GM12878 (cell line): ENCODE measurements at regions not wholly inside any gene's neighbourhood (a gene's known extent, or its start where the extent isn't known, plus 50 kb on each side); places are given as distances from the start of the nearest gene placed in this dataset.

Experiments
- ATAC-seq: fragments of 200-7000 bp; cut with Tn5 transposase; 3 replicates; pipeline ENCODE4 v1.9.1; 2020; ENCODE audit warnings: mild to moderate bottlenecking, moderate library complexity
- BruUV-seq: library from RNA; stranded (reverse); fragments of 400-500 nt; replicated peaks from 2 replicates; lab custom pipeline; 2021; lab: Mats Ljungman, UMichigan
- CTCF ChIA-PET: fragments of 300-600 bp; sonication (Branson Sonifier 250); formaldehyde crosslinking; extraction: SDS; loops from one replicate; lab custom pipeline; 2021; ENCODE audit warnings: inconsistent platforms; lab: Yijun Ruan, JAX
- POLR2A ChIA-PET: fragments of 350-600 bp; formaldehyde crosslinking; extraction: SDS; loops from one replicate; lab custom pipeline; 2021; ENCODE audit warnings: inconsistent platforms; lab: Charles Lee
- RAD21 ChIA-PET: fragments of 300-600 bp; sonication (Branson Sonifier 250); formaldehyde crosslinking; loops from one replicate; lab custom pipeline; 2023; ENCODE audit warnings: antibody characterized with exemption; ENCODE audit not compliant: unreplicated experiment; lab: Charles Lee
- SMC1A ChIA-PET: fragments of 300-600 bp; sonication (Branson Sonifier 250); formaldehyde crosslinking; loops from one replicate; lab custom pipeline; 2023; ENCODE audit not compliant: unreplicated experiment, uncharacterized antibody; lab: Charles Lee
- DNase-seq: peaks from one replicate; pipeline ENCODE4 v3.0.0-alpha.2; 2011; ENCODE audit warnings: low read depth, low spot score
- FAIRE-seq: peaks from 3 replicates; lab custom pipeline; 2011; peaks lifted over from hg19 to GRCh38; lab: Jason Lieb, UNC
- H2AFZ ChIP-seq: 2 replicates; pipeline ENCODE4 v1.6.0; 2011; ENCODE audit warnings: low read depth, low read length, control low read depth; ENCODE audit not compliant: control insufficient read depth
- H3K27ac ChIP-seq: 2 replicates; pipeline ENCODE4 v1.5.1; 2011; ENCODE audit warnings: control low read depth; ENCODE audit not compliant: control insufficient read depth, insufficient read depth
- H3K27me3 ChIP-seq, 2 experiments: replicated peaks in 1 of 2; 2 replicates each; pipeline versions ENCODE4 v1.6.0 to v1.6.1; 2011; ENCODE audit warnings: low read length in 1 of 2; ENCODE audit not compliant: control insufficient read depth in 2 of 2, insufficient read depth in 2 of 2
- H3K36me3 ChIP-seq, 2 experiments: 2 replicates each; pipeline ENCODE4 v1.5.1; 2011; ENCODE audit warnings: low read length in 1 of 2; ENCODE audit not compliant: control insufficient read depth in 2 of 2, insufficient read depth in 2 of 2
- H3K4me1 ChIP-seq: 2 replicates; pipeline ENCODE4 v1.6.1; 2011; ENCODE audit warnings: mild to moderate bottlenecking, low read length, moderate library complexity, mixed read lengths; ENCODE audit not compliant: control insufficient read depth, insufficient read depth
- H3K4me2 ChIP-seq: 2 replicates; pipeline ENCODE4 v1.6.0; 2011; ENCODE audit warnings: control low read depth; ENCODE audit not compliant: control insufficient read depth, insufficient read depth
- H3K4me3 ChIP-seq: fragments of 200-600 bp; sonication (generic); 2 replicates; pipeline ENCODE4 v1.5.1; 2016
- H3K79me2 ChIP-seq: 2 replicates; pipeline ENCODE4 v1.6.0; 2011; ENCODE audit warnings: low read length; ENCODE audit not compliant: control insufficient read depth, insufficient read depth
- H3K9ac ChIP-seq: 2 replicates; pipeline ENCODE4 v1.8.0; 2011; ENCODE audit warnings: low read length, control low read depth, mixed read lengths; ENCODE audit not compliant: control insufficient read depth, insufficient read depth
- H3K9me3 ChIP-seq: replicated peaks from 3 replicates; pipeline ENCODE4 v1.5.1; 2011; ENCODE audit warnings: mild to moderate bottlenecking, low read length; ENCODE audit not compliant: control insufficient read depth, insufficient read depth
- H4K20me1 ChIP-seq: 2 replicates; pipeline ENCODE4 v1.6.0; 2011; ENCODE audit not compliant: control insufficient read depth, insufficient read depth
- CBX5 ChIP-seq: sonication (generic); IDR thresholded peaks from 2 replicates; pipeline ENCODE4 v1.6.1; 2016; ENCODE audit warnings: low read depth, moderate library complexity, mild to moderate bottlenecking, inconsistent platforms
- POU2F2 ChIP-seq: IDR thresholded peaks from 3 replicates; pipeline ENCODE4 v1.6.1; 2011; ENCODE audit warnings: low read depth, mild to moderate bottlenecking, low read length, borderline replicate concordance
- SRF ChIP-seq, 2 experiments: IDR thresholded peaks; 2 replicates each; pipeline ENCODE4 v1.6.1; 2011; ENCODE audit warnings: low read depth in 2 of 2, low read length in 2 of 2, mild to moderate bottlenecking in 1 of 2, moderate library complexity in 1 of 2
- WRNIP1 ChIP-seq: IDR thresholded peaks from 2 replicates; pipeline ENCODE4 v1.6.1; 2011; ENCODE audit warnings: low read depth, low read length, improper control_type of control experiment, borderline replicate concordance
- YY1 ChIP-seq: IDR thresholded peaks from 2 replicates; pipeline ENCODE4 v1.6.1; 2011; ENCODE audit warnings: low read depth, mild to moderate bottlenecking, low read length
- WGBS: methylation state at CpG from one replicate; pipeline ENCODE4 v1.1.6; 2016; ENCODE audit warnings: low lambda C conversion rate; ENCODE audit not compliant: insufficient replicate concordance, insufficient coverage; ENCODE audit errors: missing lambda C conversion rate; 5-methylcytosine and 5-hydroxymethylcytosine counted together
- in situ Hi-C: fragments of 300-500 bp; cut with MboI; formaldehyde crosslinking; loops from 9 replicates; pipeline ENCODE4 v1.14.3; 2018; ENCODE audit warnings: mixed read lengths
- intact Hi-C: fragments of 100-400 bp; cut with micrococcal nuclease; formaldehyde crosslinking; loops from one replicate; pipeline ENCODE4 v1.14.2; 2022; ENCODE audit not compliant: unreplicated experiment
- TF ChIP-seq, protein P1 (sequence below): fragments of 450-650 bp; IDR thresholded peaks from 2 replicates; pipeline ENCODE4 v1.6.1; 2017; ENCODE audit warnings: mild to moderate bottlenecking, low read depth, inconsistent platforms; ENCODE audit not compliant: poor library complexity, severe bottlenecking
- TF ChIP-seq, protein P2 (sequence below), 3 experiments: IDR thresholded peaks in 2 of 3; conservative IDR thresholded peaks in 1 of 3; 2 replicates each; pipeline ENCODE4 v1.5.1; 2011; ENCODE audit warnings: low read depth in 3 of 3, low read length in 3 of 3, mild to moderate bottlenecking in 3 of 3, control low read depth in 2 of 3, moderate library complexity in 2 of 3, inconsistent platforms in 1 of 3, mixed read lengths in 1 of 3; ENCODE audit not compliant: control insufficient read depth in 2 of 3, insufficient read depth in 1 of 3; ENCODE audit errors: extremely low read depth in 1 of 3

DNA sequence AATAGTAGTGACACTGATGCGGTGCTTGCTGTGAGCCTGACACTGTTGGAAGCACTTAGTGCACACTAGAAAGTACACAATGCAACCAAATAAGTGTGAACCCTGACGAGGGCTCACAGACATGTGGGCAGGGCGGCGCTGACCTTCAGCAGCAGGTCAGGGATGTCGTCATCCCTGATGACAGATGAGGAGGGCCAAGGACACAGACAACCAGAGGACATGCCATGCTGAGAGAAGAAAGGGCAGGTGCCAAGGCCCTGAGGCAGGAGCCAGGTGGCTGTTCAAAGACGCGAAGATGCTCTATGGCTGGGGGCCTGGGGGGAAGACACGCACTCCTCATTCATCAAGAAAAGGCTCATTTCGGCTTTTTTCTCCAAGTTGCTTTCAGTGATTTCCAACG lies 176.4 kb upstream of the CST7 start:
- Histone ChIP-seq H3K4me3 (no peak overlapping the region), H3K27ac (no peak overlapping the region), H3K27me3 (peaks cover 1 to 5% of the 10 kb centered on the region in 2 experiments; a peak in 2 of 4 replicates), H4K20me1 (no peaks in the 10 kb centered on the region), H3K9ac (no peak overlapping the region), H3K36me3 (no peaks in the 10 kb centered on the region), H3K9me3 (no peaks in the 10 kb centered on the region; the same call in 2 of the 3 replicates)
- ATAC-seq (no peak), DNase-seq (no peak)
- POLR2A ChIA-PET: no interaction called here
- no TSS peak for BruUV-seq
- no peak for TF ChIP-seq SRF (IDR thresholded peaks at IDR 0.05; ENCODE audit: low read depth in 2 of 2, low read length in 2 of 2)
- TF ChIP-seq, protein P1, sequence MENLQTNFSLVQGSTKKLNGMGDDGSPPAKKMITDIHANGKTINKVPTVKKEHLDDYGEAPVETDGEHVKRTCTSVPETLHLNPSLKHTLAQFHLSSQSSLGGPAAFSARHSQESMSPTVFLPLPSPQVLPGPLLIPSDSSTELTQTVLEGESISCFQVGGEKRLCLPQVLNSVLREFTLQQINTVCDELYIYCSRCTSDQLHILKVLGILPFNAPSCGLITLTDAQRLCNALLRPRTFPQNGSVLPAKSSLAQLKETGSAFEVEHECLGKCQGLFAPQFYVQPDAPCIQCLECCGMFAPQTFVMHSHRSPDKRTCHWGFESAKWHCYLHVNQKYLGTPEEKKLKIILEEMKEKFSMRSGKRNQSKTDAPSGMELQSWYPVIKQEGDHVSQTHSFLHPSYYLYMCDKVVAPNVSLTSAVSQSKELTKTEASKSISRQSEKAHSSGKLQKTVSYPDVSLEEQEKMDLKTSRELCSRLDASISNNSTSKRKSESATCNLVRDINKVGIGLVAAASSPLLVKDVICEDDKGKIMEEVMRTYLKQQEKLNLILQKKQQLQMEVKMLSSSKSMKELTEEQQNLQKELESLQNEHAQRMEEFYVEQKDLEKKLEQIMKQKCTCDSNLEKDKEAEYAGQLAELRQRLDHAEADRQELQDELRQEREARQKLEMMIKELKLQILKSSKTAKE: no peak
- TF ChIP-seq, protein P2, sequence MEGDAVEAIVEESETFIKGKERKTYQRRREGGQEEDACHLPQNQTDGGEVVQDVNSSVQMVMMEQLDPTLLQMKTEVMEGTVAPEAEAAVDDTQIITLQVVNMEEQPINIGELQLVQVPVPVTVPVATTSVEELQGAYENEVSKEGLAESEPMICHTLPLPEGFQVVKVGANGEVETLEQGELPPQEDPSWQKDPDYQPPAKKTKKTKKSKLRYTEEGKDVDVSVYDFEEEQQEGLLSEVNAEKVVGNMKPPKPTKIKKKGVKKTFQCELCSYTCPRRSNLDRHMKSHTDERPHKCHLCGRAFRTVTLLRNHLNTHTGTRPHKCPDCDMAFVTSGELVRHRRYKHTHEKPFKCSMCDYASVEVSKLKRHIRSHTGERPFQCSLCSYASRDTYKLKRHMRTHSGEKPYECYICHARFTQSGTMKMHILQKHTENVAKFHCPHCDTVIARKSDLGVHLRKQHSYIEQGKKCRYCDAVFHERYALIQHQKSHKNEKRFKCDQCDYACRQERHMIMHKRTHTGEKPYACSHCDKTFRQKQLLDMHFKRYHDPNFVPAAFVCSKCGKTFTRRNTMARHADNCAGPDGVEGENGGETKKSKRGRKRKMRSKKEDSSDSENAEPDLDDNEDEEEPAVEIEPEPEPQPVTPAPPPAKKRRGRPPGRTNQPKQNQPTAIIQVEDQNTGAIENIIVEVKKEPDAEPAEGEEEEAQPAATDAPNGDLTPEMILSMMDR (IDR thresholded peaks at IDR 0.05 in 2 of 3, conservative IDR thresholded peaks at IDR 0.05 in 1 of 3; ENCODE audit: control insufficient read depth in 2 of 3, extremely low read depth in 1 of 3, insufficient read depth in 1 of 3, low read depth in 3 of 3, low read length in 3 of 3): no peak
- no peak for TF ChIP-seq POU2F2
- no peak for TF ChIP-seq CBX5
- TF ChIP-seq YY1: no peak
- no peak for TF ChIP-seq WRNIP1
- TF ChIP-seq, all 136 proteins: peak for 0
- H3K4me1 ChIP-seq: no peaks in the 10 kb centered on the region
- ChIA-PET SMC1A (no interaction called here), CTCF (no interaction called here), RAD21 (no interaction called here)
- in situ Hi-C loops (no loop called here), intact Hi-C loops (no loop called here)
- H3K4me2 ChIP-seq: no peak overlapping the region
- no peaks in the 10 kb centered on the region for H3K79me2 ChIP-seq
- FAIRE-seq: no peak
- WGBS: 46% methylated on average over 10 of the region's 10 CpGs
- no peak overlapping the region for H2AFZ ChIP-seq
